HG02623 (cell line): ENCODE measurements at regions not wholly inside any gene's neighbourhood (a gene's known extent, or its start where the extent isn't known, plus 50 kb on each side); places are given as distances from the start of the nearest gene placed in this dataset.
"Not testable (repeated sequence)": the region's sequence is repeated elsewhere in the genome, so short reads cannot be mapped to it uniquely, and the experiment has no call there.

ENCODE experiments used
- ATAC-seq: cut with Tn5 transposase; IDR thresholded peaks from one replicate; pipeline ENCODE4 v1.9.1; 2021; ENCODE audit warnings: moderate library complexity; ENCODE audit not compliant: unreplicated experiment

DNA sequence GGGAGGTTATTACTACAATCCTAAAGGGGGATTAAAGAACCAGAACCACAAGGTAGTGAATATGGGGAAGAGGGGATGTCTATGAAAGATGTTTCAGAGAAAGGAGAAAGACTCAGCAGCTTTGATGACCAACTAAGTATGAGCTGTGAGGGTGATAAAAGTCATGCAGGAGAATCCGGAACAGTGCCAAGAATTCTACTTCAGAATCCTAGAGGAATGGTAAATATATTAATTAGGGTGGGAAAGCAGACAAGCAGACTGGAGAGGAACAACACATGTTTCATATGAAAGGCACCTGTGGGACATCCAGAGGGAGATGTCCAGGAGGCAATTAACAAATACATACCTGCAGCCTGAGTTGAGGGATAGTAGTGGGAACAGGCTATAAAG, 642.2 kb upstream of the DIPK2B start:
- ATAC-seq = no peak

DNA sequence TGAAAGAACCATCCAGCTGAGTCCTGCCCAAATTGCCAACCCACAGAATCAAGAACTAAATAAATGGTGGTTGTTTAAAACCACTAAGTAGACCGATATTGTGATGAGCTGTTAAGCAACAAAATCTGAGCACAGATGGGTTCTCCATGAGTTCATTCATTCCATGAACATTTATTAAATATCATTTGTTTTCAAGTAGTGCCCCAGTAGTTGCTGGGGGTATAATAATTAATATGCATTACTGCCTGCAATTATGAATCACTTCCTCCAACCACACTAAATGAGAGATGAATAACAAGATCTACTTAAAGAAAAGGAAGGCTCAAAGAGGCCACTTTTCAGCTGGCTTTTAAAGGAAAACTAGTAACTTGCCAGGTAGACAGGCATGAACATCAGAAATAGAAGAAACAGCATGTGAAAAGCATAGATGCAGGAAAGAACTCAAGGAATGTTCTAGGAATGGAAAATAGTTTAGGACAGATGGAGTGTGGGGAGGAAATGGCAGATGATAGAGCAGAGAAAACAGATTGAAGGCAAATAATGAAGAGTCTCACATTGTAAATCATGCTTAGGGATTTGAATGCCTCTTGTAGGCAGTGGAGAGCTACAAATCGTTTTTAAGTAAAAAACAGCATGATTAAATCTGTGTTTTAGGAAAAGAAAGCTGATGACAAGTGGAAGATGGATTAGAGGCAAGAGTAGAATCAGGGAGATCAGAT, 641.7 kb upstream of the DIPK2B start:
- ATAC-seq = no peak

DNA sequence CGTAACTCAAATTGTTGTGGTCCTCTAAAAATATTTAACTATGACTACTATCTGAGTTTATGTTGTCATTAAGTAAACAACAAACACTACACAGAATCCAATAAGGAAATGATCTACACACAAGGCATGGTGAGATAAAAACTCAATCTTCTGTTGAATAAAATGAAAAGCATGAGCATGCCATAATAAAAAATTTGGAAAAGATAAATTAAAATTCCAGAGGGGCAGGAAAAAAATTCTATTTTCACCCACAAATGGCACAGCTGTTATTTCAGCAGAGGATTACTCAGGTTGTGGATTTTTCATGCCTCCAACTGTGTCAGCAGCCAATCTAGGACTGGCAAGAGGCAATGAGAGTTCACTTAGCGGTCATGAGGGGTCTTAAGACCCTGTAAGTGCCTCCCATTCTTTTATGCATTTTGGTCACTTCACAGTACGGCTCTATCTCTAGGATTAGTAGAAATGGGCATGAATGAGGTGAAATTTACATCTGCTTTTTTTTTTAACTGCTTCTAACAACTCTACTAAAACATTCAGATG, 639.8 kb upstream of the DIPK2B start:
- no peak for ATAC-seq

DNA sequence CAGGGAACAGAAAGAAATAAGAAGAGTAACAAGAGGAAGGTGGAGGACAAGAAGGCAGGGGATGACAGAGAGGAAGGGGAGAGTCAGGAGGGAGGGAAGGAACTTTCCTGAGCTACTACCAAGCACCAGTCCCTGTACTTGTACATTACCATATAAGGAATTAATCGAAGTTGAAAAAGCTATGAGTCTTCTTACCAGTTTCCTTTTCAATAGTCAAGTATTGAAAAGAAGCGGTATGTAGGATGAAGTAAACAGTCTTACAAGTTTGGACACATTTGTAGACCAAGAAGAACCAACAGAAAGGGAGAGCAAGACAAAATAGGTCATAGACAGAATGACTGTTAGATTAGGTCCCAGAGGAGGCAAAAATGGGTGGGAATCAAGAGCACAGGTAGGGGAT, 629.7 kb upstream of the DIPK2B start:
- no peak for ATAC-seq

DNA sequence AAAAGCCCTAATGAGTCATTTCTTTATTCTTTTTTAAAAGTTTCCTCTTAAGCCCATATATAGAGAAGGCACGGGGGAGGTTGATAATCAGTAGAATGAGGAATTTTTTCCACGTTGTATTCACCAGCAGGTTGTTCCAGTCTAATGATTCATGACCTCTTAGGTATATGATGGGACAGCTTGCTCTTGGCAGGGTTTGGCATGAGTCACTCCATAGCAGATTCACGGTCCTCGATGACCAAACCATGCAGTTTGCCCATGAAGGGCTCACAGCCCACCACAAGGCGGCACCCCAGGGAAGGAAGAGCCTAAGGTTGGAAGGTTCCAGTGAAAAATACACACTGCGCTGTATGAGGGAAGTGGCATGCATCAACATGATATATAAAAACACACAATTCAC, 623.8 kb upstream of the DIPK2B start:
- ATAC-seq = no peak

DNA sequence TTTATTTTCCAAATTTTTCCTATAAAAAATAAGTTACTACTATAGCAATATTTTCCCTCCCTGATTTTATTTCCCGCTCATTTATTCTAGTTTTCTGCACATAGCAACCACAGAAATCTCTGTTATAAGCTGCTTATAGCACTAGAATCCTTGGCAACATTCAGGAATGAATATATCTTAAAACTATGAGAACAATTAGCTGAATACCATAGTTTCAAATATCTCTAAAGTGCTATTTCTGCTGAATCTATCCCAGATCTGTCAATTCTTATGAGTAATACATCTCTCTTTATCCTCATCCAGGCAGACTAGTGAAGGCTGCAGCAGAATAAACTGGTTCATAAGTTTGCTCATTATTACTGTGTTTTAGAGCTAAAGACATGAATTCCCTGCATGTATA, 622.9 kb upstream of the DIPK2B start:
- ATAC-seq = no peak

DNA sequence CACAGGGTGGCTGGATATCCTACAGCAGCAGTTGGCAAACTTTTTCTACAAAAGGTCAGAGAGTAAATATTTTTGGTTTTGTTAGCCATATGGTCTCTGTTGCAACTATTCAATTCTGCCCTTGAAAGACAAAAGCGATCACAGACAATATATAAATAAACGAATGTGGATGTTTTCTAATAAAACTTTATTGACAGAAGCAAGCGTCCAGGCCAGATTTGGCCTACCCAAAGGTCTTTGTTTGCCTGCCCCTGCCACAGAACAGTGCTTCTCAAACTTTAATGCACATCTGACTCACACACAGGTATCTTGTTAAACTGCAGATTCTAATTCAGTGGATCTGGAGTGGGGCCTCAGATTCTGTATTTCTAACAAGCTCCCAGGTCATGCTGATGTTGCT, 621.4 kb upstream of the DIPK2B start:
- no peak for ATAC-seq

DNA sequence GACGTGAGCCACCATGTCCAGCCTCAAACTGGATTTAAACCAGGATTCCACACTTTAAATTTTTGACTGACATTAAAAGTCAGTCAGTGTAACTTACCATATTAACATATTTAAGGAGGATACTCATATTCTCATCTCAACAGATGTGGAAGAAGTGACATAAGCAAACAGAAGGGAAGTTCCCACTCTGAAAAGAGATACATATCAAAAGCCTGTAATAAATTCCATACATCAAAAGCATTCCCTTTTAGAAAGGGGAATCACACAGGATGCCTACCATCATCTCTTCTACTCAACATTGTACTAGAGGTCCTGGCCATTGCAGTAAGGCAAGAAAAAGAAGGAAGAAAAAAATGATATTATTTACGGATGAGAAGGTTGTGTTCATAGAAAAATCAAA, 618.2 kb upstream of the DIPK2B start:
- no peak for ATAC-seq

DNA sequence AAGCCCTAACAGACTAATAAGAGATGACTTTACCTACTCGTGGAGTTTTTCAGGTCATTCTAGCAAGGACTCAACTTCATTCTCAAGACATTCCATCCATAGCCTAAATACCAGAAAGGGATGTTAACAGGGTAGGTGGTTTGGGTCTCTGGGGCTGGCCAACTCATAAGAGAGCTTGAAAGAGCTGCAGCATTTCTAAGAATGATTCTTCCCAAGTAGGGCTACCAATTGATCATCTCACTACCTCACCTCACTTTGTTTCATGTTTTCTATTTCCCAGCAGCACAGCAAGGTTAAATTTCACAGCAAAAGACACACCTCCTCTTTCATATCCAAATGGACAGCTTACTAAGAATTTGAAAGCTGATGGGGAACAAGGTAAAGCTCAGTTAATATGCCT, 614.8 kb upstream of the DIPK2B start:
- no peak for ATAC-seq

DNA sequence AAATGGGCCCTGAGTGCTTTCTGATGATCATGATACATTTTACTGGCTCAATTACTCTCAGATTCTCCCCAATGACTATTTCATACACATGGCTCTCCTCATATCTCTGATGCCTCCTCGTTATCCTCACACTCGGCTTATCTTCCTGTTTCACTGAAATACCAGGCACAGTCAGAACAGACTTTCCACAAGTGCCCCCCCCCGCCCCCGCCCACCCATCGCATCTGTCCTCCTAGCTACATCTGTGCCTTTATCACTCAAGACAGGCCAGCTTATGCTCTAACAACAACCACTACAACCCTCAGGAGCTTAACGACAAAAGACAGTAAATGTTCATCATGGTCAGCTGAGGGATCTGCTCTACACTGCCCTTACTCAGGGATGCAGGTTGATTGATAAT, 610.6 kb upstream of the DIPK2B start:
- no peak for ATAC-seq

DNA sequence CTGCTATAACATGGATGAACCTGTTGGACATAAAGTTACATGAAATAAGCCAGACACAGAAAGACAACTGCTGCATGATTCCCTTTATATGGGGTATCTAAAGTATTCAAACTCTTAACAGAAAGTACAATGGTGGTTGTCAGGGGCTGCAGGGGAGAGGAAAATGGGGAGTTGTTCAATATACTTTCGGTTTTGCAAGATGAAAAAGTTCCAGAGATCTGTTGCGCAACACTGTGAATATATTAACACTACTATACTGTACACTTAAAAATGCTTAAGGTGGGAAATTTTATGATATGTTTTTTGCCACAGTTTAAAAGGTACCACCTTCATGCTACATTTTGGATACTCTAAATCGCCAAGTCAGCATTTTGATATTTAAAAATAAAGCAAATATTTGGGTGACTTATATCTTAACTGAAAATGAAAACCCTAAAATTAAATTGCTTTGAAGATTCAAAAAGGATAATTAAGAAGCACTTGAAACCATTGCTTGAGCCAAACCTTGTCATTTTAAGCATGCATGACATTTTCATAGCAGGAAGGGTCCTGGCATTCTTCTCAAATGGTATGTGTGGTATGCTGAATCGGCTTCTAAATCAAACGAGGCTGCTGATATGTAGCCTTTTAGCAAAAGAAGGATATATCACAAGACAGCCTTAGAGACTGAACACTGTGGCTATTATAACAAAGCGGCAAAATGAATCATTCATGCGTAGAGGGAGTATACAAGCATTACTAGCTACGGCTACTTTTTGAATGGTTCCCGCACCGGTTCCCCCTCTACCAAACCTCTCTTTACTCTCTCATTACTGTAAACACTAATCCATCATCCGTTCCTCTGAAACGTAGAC, 607.1 kb upstream of the DIPK2B start:
- no peak for ATAC-seq

DNA sequence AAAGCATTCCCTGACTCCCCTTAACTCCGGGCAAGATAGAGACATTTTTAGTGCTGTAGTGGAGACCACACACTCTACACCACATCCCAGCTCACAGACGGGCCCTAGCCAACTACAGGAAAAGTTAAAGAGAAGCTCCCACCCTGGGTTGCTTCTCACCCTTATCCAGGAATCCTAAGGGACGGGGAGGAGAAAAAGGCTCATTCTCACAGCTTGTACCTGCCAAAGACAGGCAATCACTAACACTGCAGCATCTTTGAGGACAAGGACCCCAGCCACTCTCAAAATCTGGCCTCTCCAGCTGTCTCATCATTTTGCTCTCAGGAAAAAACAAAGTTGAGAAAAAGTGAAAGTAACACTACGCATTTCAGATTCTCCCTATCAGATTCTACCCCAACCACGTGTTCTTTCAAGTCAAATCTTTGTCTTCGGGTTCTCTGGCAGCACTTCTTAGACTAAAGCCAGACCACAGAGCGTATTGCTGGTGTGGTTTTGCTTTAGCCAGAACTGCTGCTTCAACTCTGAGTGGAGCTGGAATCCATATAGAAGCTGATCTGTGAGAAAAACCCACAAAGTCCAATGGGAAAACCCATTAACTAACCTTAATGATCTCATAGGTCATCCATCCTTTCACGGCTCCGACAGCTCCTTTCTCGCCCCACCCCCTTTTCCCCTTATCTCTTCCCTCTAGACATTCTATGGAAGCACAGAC, 605.9 kb upstream of the DIPK2B start:
- peak; percentile 66 for ATAC-seq

DNA sequence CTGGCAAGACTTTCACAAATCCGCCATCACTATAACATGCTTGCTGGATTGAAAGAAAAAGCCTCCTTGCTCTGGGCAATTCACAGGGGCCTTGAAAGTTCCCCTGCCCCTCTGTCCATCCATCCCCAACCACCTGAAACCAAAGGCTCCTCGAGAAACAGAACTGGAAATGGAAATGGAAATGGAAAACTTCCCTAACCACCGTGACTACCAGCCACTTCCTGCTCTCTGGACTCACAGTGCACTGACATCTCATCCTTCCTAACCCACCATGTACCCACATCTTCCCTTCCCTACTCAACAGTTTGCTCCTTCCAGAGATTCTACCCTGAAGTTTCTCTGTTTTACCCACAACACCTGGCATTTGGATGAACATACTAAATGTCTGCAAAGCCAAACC, 603.6 kb upstream of the DIPK2B start:
- no peak for ATAC-seq

DNA sequence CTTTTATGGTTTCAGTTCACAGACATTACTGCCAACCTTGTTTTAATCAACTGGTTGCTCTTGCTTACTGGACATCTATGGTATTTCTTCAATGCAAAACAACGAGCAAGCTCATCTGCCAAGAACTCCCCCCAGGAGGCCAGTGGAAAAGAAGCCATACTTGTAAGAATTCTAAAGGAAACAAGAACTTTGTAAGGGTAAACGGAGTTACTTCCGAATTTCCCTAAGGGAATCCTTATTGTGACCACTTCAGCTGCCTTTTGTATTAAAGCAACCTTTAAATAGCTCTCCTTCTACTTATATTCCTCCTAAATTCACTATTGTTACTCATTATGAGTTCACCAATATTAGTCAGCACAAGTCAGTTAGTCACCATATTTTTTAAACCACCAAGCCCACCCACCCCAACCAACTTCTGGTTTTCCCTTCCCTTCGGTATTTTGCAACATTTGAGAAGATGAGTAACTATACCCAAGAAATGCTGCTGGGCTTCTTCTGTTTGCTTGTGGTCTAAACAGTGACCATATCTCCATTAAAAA, 602.8 kb upstream of the DIPK2B start:
- ATAC-seq = no peak

DNA sequence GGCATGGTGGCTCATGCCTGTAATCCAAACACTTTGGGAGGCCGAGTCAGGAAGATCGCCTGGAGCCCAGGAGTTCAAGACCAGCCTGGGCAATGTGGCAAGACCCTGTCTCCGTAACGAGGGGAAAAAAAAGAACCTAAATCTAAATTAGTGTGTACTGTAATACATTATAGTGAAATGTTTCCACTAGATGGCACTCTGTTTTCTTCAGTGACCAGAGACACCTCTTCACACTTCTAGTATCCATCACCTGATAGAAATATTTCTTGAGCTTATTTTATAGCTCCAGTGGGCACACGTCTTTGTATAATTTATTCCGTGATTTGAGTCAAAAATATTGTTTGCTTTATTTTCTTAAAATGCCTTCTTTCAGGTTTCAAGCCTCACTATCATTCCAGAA, 600.9 kb upstream of the DIPK2B start:
- ATAC-seq = peak; percentile 45

DNA sequence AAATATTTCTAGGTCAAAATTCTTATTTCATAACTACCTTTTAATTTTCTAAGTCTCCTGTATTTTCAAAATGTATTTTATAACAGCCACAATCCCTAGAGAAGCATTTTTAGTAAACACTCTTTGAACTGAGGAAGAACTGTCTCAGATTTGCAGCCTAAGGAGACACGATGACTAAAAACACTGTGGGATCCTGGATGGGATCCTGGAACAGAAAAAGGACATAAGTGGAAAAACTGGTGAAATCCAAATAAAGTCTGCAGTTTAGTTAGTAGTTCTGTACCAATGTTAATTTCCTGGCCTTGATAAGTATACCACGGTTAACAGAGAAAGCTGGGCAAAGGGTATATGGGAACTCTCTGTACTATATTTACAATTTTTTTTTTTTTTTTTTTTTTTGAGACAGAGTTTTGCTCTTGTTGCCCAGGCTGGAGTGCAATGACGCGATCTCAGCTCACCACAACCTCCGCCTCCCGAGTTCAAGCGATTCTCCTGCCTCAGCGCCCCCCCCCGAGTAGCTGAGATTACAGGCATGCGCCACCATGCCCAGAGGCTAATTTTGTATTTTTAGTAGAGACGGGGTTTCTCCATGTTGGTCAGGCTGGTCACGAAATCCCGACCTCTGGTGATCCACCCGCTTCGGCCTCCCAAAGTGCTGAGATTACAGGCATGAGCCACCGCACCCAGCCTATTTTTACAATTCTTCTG, 600.2 kb upstream of the DIPK2B start:
- not testable (repeated sequence) for ATAC-seq

DNA sequence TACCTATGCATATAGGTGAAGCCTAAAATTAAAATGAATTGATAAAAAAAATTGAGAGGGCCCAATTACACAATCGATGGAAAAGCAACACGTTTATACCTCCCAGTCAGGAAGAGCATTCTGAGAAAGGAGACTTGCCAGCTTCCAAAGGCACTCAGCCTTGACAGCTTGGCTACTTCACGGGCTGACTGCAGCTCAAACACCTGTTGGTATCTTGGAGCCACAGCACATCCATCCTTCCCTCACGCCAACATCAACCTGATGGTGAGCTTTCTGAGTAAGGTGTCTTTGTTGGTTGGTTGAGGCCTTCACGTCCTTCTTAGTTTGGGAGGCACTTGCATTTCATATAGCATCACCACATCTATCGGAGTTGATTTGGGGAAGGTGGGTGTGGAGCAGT, 598.9 kb upstream of the DIPK2B start:
- no peak for ATAC-seq

DNA sequence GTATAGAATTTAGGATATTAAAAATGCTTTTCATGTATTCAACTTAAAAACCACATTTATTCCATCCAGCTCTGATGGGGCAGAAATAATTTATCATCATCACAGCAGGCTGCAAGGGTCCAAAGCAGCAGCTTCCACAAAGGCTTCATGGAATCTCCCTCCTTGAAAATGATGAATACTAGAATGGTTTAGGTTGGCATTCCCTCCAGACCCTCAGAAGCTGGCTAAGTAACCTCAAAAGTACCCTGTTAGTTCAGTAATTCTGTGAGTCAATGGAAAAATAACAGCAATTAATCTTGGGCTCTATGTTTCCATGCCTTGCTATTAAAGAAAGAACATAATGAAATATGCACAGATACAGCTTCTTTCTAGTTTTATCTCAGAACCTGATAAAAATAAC, 594.9 kb upstream of the DIPK2B start:
- ATAC-seq = no peak

DNA sequence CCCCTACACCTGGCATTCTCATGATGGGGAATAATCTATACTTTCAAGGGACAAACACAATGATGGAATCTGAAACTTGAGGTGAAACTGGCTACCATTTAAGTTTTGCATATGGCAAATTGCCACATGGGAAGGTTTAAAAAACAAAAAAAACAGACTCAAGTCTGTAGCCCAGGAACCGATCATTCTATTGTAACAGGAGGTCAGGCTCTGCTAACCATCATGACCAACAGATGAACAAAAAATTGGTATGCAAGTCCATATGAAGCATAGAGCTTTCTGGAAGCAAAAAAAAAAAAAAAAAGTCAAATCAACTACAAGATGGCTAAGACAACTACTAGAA, 594.3 kb upstream of the DIPK2B start:
- peak; percentile 64 for ATAC-seq

DNA sequence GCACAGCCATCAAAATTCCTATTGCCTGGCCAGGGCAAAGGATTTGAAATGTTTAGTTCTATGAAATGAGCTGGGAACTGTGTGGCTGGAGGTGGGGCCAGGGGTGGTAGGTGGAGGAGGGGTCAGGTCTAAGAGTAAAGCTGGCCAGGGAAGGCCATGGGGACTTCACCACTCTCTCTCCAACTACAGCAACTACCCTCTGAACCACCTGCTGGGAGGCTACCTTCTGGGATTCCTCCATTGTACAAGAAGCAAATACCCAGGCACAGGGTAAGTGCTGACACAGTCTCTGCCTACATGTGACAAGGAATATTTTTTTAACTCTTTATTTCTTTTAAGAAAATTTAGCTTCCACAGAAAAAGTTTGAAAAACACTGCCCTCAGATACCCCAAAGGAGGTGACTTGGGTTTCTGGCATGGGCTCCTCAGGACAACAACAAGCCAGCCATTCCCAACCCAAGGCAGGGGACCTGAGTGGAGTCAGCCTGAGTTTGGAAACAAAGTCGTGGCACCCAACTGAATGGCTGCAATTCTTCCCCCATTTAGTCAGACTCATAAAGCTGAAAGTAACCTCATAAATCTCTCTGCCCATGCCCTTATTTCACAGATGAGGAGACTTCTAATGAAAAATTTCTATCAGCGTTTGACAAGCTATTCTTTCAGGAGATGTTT, 593.8 kb upstream of the DIPK2B start:
- peak; percentile 20 for ATAC-seq
